Activated B cell treated with CpG ODN at 0.5 μM for 24 hours (primary cell): ENCODE measurements at regions not wholly inside any gene's neighbourhood (a gene's known extent, or its start where the extent isn't known, plus 50 kb on each side); places are given as distances from the start of the nearest gene placed in this dataset.

Experiments
- ATAC-seq: fragments of 200-7000 bp; cut with Tn5 transposase; one replicate; pipeline ENCODE4 v1.10.0; 2021; ENCODE audit warnings: low read depth, mild to moderate bottlenecking, moderate library complexity
- CTCF ChIA-PET: fragments of 350-600 bp; sonication (Branson Sonifier 250); formaldehyde crosslinking; loops from one replicate; lab custom pipeline; 2021; ENCODE audit warnings: antibody characterized with exemption; lab: Charles Lee
- POLR2A ChIA-PET: fragments of 350-600 bp; sonication (Branson Sonifier 250); formaldehyde crosslinking; loops from one replicate; lab custom pipeline; 2021; ENCODE audit warnings: antibody characterized with exemption; lab: Charles Lee
- DNase-seq: peaks from one replicate; pipeline ENCODE4 v3.0.0; 2022
- H3K27ac Mint-ChIP-seq: one replicate; pipeline ENCODE4 v1.8.0; 2020; ENCODE audit warnings: mixed read lengths
- H3K27me3 Mint-ChIP-seq: one replicate; pipeline ENCODE4 v1.8.0; 2021; ENCODE audit warnings: mixed read lengths
- H3K36me3 Mint-ChIP-seq: one replicate; pipeline ENCODE4 v1.8.0; 2021; ENCODE audit warnings: low read depth, mixed read lengths
- H3K4me1 Mint-ChIP-seq: one replicate; pipeline ENCODE4 v1.8.0; 2021; ENCODE audit warnings: mixed read lengths
- H3K4me3 Mint-ChIP-seq: one replicate; pipeline ENCODE4 v1.8.0; 2020; ENCODE audit warnings: mild to moderate bottlenecking, mixed read lengths
- H3K9me3 Mint-ChIP-seq: one replicate; pipeline ENCODE4 v1.8.0; 2020; ENCODE audit warnings: mixed read lengths
- CTCF ChIP-seq: fragments of 200-600 bp; IDR thresholded peaks from one replicate; pipeline ENCODE4 v1.8.0; 2022; ENCODE audit warnings: antibody characterized with exemption, mild to moderate bottlenecking
- intact Hi-C: fragments of 100-400 bp; cut with micrococcal nuclease; formaldehyde crosslinking; loops from one replicate; pipeline ENCODE4 v1.15.1; 2024

- no peaks in the 10 kb centered on the region for H3K9me3 Mint-ChIP-seq
- ATAC-seq (no peak), DNase-seq (no peak)
- intact Hi-C loops = no loop called here
- no peaks in the 10 kb centered on the region for H3K36me3 Mint-ChIP-seq
- H3K4me1 Mint-ChIP-seq = no peaks in the 10 kb centered on the region
- no peaks in the 10 kb centered on the region for H3K27me3 Mint-ChIP-seq
- no peak overlapping the region for H3K4me3 Mint-ChIP-seq
- POLR2A ChIA-PET = no interaction called here
- TF ChIP-seq CTCF = no peak
- H3K27ac Mint-ChIP-seq = no peak overlapping the region
- CTCF ChIA-PET = no interaction called here
Observed at GRCh38 chr5:2626572-2626971, 124.9 kb downstream of the IRX2 start.

GRCh38 chr5:2622866-2623265 is 128.6 kb downstream of the IRX2 start:
- Mint-ChIP-seq H3K27ac (no peak overlapping the region), H3K4me3 (no peak overlapping the region), H3K36me3 (no peaks in the 10 kb centered on the region), H3K27me3 (no peaks in the 10 kb centered on the region), H3K4me1 (no peaks in the 10 kb centered on the region), H3K9me3 (no peaks in the 10 kb centered on the region)
- CTCF ChIA-PET = no interaction called here
- DNase-seq = no peak
- intact Hi-C loops = no loop called here
- ATAC-seq = no peak
- POLR2A ChIA-PET = no interaction called here
- no peak for TF ChIP-seq CTCF

GRCh38 chr5:2621631-2622030 is 129.8 kb downstream of the IRX2 start:
- CTCF ChIA-PET = no interaction called here
- no peak for ATAC-seq
- Mint-ChIP-seq H3K27ac (no peak overlapping the region), H3K4me3 (no peak overlapping the region), H3K4me1 (no peaks in the 10 kb centered on the region), H3K27me3 (no peaks in the 10 kb centered on the region), H3K36me3 (no peaks in the 10 kb centered on the region), H3K9me3 (no peaks in the 10 kb centered on the region)
- intact Hi-C loops = no loop called here
- no peak for TF ChIP-seq CTCF
- POLR2A ChIA-PET = no interaction called here
- DNase-seq = no peak

GRCh38 chr5:2619216-2619615 is 132.3 kb downstream of the IRX2 start:
- no peak for TF ChIP-seq CTCF
- POLR2A ChIA-PET = no interaction called here
- intact Hi-C loops = no loop called here
- ATAC-seq (no peak), DNase-seq (no peak)
- no peaks in the 10 kb centered on the region for H3K4me1 Mint-ChIP-seq
- H3K36me3 Mint-ChIP-seq = no peaks in the 10 kb centered on the region
- CTCF ChIA-PET = no interaction called here
- H3K9me3 Mint-ChIP-seq = peaks cover 5% of the 10 kb centered on the region
- no peak overlapping the region for H3K27ac Mint-ChIP-seq
- H3K4me3 Mint-ChIP-seq = no peak overlapping the region
- no peaks in the 10 kb centered on the region for H3K27me3 Mint-ChIP-seq

- ChIA-PET POLR2A (no interaction called here), CTCF (no interaction called here)
- no peak overlapping the region for H3K27ac Mint-ChIP-seq
- DNase-seq (no peak), ATAC-seq (no peak)
- intact Hi-C loops = no loop called here
- no peaks in the 10 kb centered on the region for H3K36me3 Mint-ChIP-seq
- no peaks in the 10 kb centered on the region for H3K27me3 Mint-ChIP-seq
- H3K9me3 Mint-ChIP-seq = peaks cover 5% of the 10 kb centered on the region
- no peaks in the 10 kb centered on the region for H3K4me1 Mint-ChIP-seq
- no peak overlapping the region for H3K4me3 Mint-ChIP-seq
- TF ChIP-seq CTCF = no peak
Observed at GRCh38 chr5:2617461-2617860, 134.0 kb downstream of the IRX2 start.
